ENCODE measurements at regions not wholly inside any gene's neighbourhood (a gene's known extent, or its start where the extent isn't known, plus 50 kb on each side); places are given as distances from the start of the nearest gene placed in this dataset.

- ChIA-PET CTCF (interaction anchor here (2.2 kb wide), 1 partner anchor 223 kb away, joined by 12 read pairs; no protein-coding TSS in a partner anchor), POLR2A (no interaction called here)
- DNase-seq (no peak), ATAC-seq (no peak)
- Mint-ChIP-seq H3K27ac (no peak overlapping the region), H3K36me3 (ENCODE audit: low read depth) (no peaks in the 10 kb centered on the region), H3K27me3 (peaks cover 1% of the 10 kb centered on the region), H3K9me3 (peaks cover 2% of the 10 kb centered on the region), H3K4me3 (no peak overlapping the region), H3K4me1 (ENCODE audit: low read depth) (peaks cover 19% of the 10 kb centered on the region)
- no peak for TF ChIP-seq CTCF (IDR thresholded peaks at IDR 0.05)
- intact Hi-C loops (cut with micrococcal nuclease), result loop anchor here (1.0 kb wide), 1 partner anchor 130 kb away; no protein-coding TSS in a partner anchor
Measured at GRCh38 chr1:172967936-172968335, 82.8 kb downstream of the TNFSF18 start.

- no peak overlapping the region for H3K4me3 Mint-ChIP-seq
- peaks cover 19% of the 10 kb centered on the region for H3K4me1 Mint-ChIP-seq (ENCODE audit: low read depth)
- TF ChIP-seq CTCF (IDR thresholded peaks at IDR 0.05), result no peak
- ATAC-seq, result no peak
- ChIA-PET CTCF (no interaction called here), POLR2A (no interaction called here)
- H3K27me3 Mint-ChIP-seq, result peaks cover 1% of the 10 kb centered on the region
- no peaks in the 10 kb centered on the region for H3K36me3 Mint-ChIP-seq (ENCODE audit: low read depth)
- H3K9me3 Mint-ChIP-seq, result no peaks in the 10 kb centered on the region
- H3K27ac Mint-ChIP-seq, result no peak overlapping the region
- intact Hi-C loops (cut with micrococcal nuclease), result no loop called here
- DNase-seq, result no peak
Measured at GRCh38 chr1:172969611-172970010, 81.1 kb downstream of the TNFSF18 start.

DNA sequence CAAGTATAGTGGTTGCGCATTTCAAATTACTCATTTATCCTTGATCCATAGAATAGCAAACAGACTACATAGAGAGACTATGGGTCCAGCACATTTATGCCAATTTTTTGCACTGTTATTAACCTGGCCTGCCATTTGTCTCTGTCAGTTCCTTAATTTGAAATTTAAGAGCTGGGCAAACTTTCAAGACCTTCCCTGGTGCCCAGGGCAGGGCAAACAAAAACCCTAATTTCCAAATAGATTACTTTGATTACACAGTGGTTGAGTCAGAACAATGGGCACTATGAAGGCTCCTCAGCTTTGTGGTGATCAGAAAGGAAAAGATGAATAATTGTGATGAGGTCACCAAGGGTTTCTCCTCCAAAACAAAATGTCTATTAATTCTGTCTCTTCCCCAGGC is 80.6 kb downstream of the TNFSF18 start:
- H3K27me3 Mint-ChIP-seq, result peaks cover 1% of the 10 kb centered on the region
- intact Hi-C loops (cut with micrococcal nuclease), result no loop called here
- H3K27ac Mint-ChIP-seq, result no peak overlapping the region
- CTCF ChIA-PET, result no interaction called here
- no peak for DNase-seq
- H3K4me3 Mint-ChIP-seq, result no peak overlapping the region
- peaks cover 19% of the 10 kb centered on the region for H3K4me1 Mint-ChIP-seq (ENCODE audit: low read depth)
- no peak for TF ChIP-seq CTCF (IDR thresholded peaks at IDR 0.05)
- peak; percentile 58 for ATAC-seq
- no peaks in the 10 kb centered on the region for H3K36me3 Mint-ChIP-seq (ENCODE audit: low read depth)
- POLR2A ChIA-PET, result no interaction called here
- H3K9me3 Mint-ChIP-seq, result no peaks in the 10 kb centered on the region

DNA sequence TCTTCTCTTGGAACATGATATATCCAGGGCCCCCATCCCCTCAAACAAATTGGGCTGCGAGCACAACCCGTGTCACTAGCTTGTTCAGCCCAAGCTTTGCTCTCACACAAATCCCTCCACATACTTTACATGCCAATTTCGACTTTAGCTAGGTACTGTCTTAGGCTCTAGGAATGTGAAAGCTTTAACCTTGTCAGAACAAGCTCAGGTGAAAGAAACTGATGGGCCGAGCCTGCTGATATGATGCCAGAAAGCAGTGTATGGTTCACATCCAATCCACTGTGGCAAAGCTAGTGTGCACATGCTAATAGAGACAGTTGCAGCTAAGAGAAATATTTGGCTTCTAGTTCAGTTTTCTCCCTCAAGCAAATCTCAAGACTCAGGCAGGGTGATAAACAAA is 79.5 kb downstream of the TNFSF18 start:
- no peak for TF ChIP-seq CTCF (IDR thresholded peaks at IDR 0.05)
- Mint-ChIP-seq H3K36me3 (ENCODE audit: low read depth) (no peaks in the 10 kb centered on the region), H3K27ac (no peak overlapping the region), H3K27me3 (peaks cover 1% of the 10 kb centered on the region), H3K9me3 (no peaks in the 10 kb centered on the region), H3K4me3 (no peak overlapping the region), H3K4me1 (ENCODE audit: low read depth) (peaks cover 19% of the 10 kb centered on the region)
- intact Hi-C loops (cut with micrococcal nuclease), result no loop called here
- DNase-seq, result no peak
- ChIA-PET POLR2A (no interaction called here), CTCF (no interaction called here)
- ATAC-seq, result no peak

DNA sequence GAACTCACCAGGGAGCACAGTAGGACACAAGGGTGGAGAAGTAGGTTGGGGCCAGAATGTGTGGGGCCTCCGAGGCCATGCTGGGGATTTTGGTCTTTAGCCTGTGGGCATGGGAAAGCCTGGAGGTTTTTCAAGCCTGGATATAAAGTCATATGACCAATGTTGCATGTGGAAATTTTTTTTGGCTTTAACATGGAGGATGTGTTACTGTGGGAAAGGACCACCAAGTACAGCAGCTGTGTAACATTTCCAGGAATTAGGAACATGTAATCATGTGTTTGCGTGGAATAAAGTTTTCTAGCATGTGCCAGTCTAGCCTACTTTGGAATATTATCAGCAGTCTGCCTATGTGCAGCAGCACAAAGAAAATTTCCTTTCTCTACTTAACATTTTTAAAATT is 78.5 kb downstream of the TNFSF18 start:
- Mint-ChIP-seq H3K4me3 (no peak overlapping the region), H3K9me3 (no peaks in the 10 kb centered on the region), H3K36me3 (ENCODE audit: low read depth) (no peaks in the 10 kb centered on the region), H3K27me3 (peaks cover 1% of the 10 kb centered on the region), H3K4me1 (ENCODE audit: low read depth) (peaks cover 11% of the 10 kb centered on the region), H3K27ac (no peak overlapping the region)
- intact Hi-C loops (cut with micrococcal nuclease), result no loop called here
- ChIA-PET CTCF (interaction anchor here (1.4 kb wide), 1 partner anchor 19 kb away, joined by 3 read pairs; no protein-coding TSS in a partner anchor), POLR2A (no interaction called here)
- no peak for ATAC-seq
- no peak for DNase-seq
- no peak for TF ChIP-seq CTCF (IDR thresholded peaks at IDR 0.05)
